Osteocyte (in vitro differentiated cells): ENCODE measurements at regions not wholly inside any gene's neighbourhood (a gene's known extent, or its start where the extent isn't known, plus 50 kb on each side); places are given as distances from the start of the nearest gene placed in this dataset.

Experiments
- DNase-seq: peaks from one replicate; pipeline ENCODE4 v3.0.0; 2021; ENCODE audit warnings: mixed read lengths; ENCODE audit not compliant: unreplicated experiment; ENCODE audit errors: extremely low spot score
- H3K27ac Mint-ChIP-seq: one replicate; pipeline ENCODE4 v1.8.0; 2021; ENCODE audit warnings: mild to moderate bottlenecking, mixed read lengths; ENCODE audit not compliant: unreplicated experiment
- H3K27me3 Mint-ChIP-seq: one replicate; pipeline ENCODE4 v1.8.0; 2021; ENCODE audit warnings: mixed read lengths; ENCODE audit not compliant: unreplicated experiment
- H3K36me3 Mint-ChIP-seq: one replicate; pipeline ENCODE4 v1.8.0; 2021; ENCODE audit warnings: mixed read lengths; ENCODE audit not compliant: unreplicated experiment
- H3K4me1 Mint-ChIP-seq: one replicate; pipeline ENCODE4 v1.8.0; 2021; ENCODE audit warnings: mixed read lengths; ENCODE audit not compliant: unreplicated experiment
- H3K4me3 Mint-ChIP-seq: one replicate; pipeline ENCODE4 v1.8.0; 2021; ENCODE audit warnings: mild to moderate bottlenecking, moderate library complexity, mixed read lengths; ENCODE audit not compliant: unreplicated experiment
- H3K9me3 Mint-ChIP-seq: one replicate; pipeline ENCODE4 v1.8.0; 2021; ENCODE audit warnings: mixed read lengths; ENCODE audit not compliant: unreplicated experiment
- TF ChIP-seq, protein P1 (sequence below): fragments of 200-600 bp; sonication (generic); IDR thresholded peaks from 2 replicates; pipeline ENCODE4 v1.5.0; 2021; ENCODE audit warnings: antibody characterized with exemption, mild to moderate bottlenecking, moderate library complexity

- Mint-ChIP-seq H3K27ac (no peak overlapping the region), H3K27me3 (no peaks in the 10 kb centered on the region), H3K9me3 (no peaks in the 10 kb centered on the region), H3K4me3 (no peak overlapping the region), H3K4me1 (no peaks in the 10 kb centered on the region), H3K36me3 (no peaks in the 10 kb centered on the region)
- DNase-seq = peak; percentile 64
- TF ChIP-seq, protein P1, sequence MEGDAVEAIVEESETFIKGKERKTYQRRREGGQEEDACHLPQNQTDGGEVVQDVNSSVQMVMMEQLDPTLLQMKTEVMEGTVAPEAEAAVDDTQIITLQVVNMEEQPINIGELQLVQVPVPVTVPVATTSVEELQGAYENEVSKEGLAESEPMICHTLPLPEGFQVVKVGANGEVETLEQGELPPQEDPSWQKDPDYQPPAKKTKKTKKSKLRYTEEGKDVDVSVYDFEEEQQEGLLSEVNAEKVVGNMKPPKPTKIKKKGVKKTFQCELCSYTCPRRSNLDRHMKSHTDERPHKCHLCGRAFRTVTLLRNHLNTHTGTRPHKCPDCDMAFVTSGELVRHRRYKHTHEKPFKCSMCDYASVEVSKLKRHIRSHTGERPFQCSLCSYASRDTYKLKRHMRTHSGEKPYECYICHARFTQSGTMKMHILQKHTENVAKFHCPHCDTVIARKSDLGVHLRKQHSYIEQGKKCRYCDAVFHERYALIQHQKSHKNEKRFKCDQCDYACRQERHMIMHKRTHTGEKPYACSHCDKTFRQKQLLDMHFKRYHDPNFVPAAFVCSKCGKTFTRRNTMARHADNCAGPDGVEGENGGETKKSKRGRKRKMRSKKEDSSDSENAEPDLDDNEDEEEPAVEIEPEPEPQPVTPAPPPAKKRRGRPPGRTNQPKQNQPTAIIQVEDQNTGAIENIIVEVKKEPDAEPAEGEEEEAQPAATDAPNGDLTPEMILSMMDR = no peak
These were observed 181.1 kb downstream of the UTP18 start for GRCh38 chr17:51441431-51441830.

DNA sequence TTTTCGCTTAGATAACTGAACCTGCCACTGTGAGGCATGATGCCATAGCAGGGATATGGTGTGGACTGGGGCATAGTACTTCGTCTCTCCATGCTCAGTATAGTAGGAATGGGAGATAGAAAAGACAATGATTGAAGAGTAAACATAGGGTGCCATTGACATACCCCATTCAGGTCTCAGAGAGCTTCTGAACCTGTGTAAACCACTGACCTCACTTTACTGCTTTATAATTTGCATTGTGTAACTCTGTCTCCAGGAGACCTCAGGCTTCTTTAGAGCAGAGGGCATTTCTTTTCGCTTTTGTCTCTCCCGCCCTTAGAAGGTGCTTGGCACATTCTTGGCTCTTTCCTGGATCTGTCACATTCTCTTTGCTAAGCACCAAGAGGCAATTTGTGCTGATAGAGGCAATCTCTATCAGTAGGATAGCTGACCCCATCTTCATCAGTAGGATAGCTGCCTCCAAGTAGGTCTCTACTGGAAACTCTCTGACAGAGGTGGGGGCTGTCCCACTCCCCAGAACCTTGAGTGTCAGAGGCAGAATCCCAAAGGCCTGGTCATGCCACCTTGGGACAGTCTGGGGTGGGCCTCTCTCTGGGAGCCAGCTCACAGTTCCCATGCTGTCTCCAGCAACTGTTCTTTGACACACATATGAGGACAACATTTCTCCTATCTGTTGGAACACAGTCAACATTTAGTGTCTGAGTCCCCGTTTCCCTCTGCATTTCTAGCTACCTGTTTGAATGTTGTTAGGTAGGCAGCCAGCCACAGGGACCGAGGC lies 181.9 kb downstream of the UTP18 start:
- peak; percentile 44 for DNase-seq
- Mint-ChIP-seq H3K27me3 (no peaks in the 10 kb centered on the region), H3K4me1 (no peaks in the 10 kb centered on the region), H3K4me3 (no peak overlapping the region), H3K9me3 (no peaks in the 10 kb centered on the region), H3K27ac (no peak overlapping the region), H3K36me3 (no peaks in the 10 kb centered on the region)
- TF ChIP-seq, protein P1 = no peak

- Mint-ChIP-seq H3K27me3 (no peaks in the 10 kb centered on the region), H3K4me1 (no peaks in the 10 kb centered on the region), H3K4me3 (no peak overlapping the region), H3K36me3 (no peaks in the 10 kb centered on the region), H3K27ac (no peak overlapping the region), H3K9me3 (no peaks in the 10 kb centered on the region)
- DNase-seq = no peak
- TF ChIP-seq, protein P1 = no peak
These were observed 183.3 kb downstream of the UTP18 start for GRCh38 chr17:51443646-51444045.

GRCh38 chr17:51445946-51446345 lies 185.6 kb downstream of the UTP18 start:
- H3K27me3 Mint-ChIP-seq = no peaks in the 10 kb centered on the region
- no peak overlapping the region for H3K27ac Mint-ChIP-seq
- H3K4me3 Mint-ChIP-seq = no peak overlapping the region
- H3K36me3 Mint-ChIP-seq = no peaks in the 10 kb centered on the region
- H3K9me3 Mint-ChIP-seq = no peaks in the 10 kb centered on the region
- H3K4me1 Mint-ChIP-seq = no peaks in the 10 kb centered on the region
- TF ChIP-seq, protein P1 = no peak
- peak; percentile 59 for DNase-seq

DNA sequence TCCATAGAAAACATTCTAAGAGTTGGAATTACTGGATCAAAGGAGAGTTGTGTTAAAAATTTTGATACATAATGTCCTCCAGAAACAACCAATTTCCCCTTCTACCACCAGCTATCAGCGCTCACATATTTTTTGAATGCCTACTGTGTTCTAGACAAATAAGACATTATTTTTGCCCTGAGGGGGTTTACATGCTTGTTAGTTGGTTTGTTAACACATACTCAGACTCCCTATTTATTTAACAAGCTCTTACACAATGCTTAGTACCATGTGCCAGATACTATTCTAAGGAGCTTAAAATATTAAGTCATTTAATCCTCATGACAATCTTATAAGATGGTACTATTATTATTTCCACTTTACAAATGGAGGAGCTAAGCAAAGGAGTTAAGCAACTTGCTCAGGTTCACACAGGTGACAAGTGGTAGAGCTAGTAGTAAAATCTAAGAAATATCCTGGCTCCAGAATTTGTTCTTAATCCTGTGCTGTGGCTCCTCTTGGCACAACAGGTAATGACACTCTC lies 194.2 kb downstream of the UTP18 start:
- no peaks in the 10 kb centered on the region for H3K9me3 Mint-ChIP-seq
- H3K27me3 Mint-ChIP-seq = no peaks in the 10 kb centered on the region
- no peak overlapping the region for H3K27ac Mint-ChIP-seq
- no peak for DNase-seq
- no peaks in the 10 kb centered on the region for H3K36me3 Mint-ChIP-seq
- H3K4me1 Mint-ChIP-seq = no peaks in the 10 kb centered on the region
- TF ChIP-seq, protein P1 = no peak
- H3K4me3 Mint-ChIP-seq = no peak overlapping the region
